Astrocyte (in vitro differentiated cells and primary cell): ENCODE measurements at regions not wholly inside any gene's neighbourhood (a gene's known extent, or its start where the extent isn't known, plus 50 kb on each side); places are given as distances from the start of the nearest gene placed in this dataset.

Experiments used
- DNase-seq: peaks from one replicate; pipeline ENCODE4 v3.0.0-alpha.2; 2010; ENCODE audit warnings: low read depth
- FAIRE-seq: peaks from 2 replicates; lab custom pipeline; 2011; peaks lifted over from hg19 to GRCh38; lab: Jason Lieb, UNC
- H2AFZ ChIP-seq: 2 replicates; pipeline ENCODE4 v1.6.0; 2012; ENCODE audit warnings: low read depth, low read length, inconsistent platforms
- H3K27ac ChIP-seq: 2 replicates; pipeline ENCODE4 v1.5.1; 2011; ENCODE audit warnings: low read depth, low read length, inconsistent platforms
- H3K27me3 ChIP-seq: 2 replicates; pipeline ENCODE4 v1.6.0; 2011; ENCODE audit warnings: low read length, inconsistent platforms; ENCODE audit not compliant: insufficient read depth
- H3K36me3 ChIP-seq: 2 replicates; pipeline ENCODE4 v1.5.1; 2011; ENCODE audit warnings: low read length, inconsistent platforms; ENCODE audit not compliant: insufficient read depth
- H3K4me1 ChIP-seq: 2 replicates; pipeline ENCODE4 v1.5.1; 2011; ENCODE audit warnings: low read length, inconsistent platforms; ENCODE audit not compliant: insufficient read depth
- H3K4me2 ChIP-seq: 2 replicates; pipeline ENCODE4 v1.6.0; 2012; ENCODE audit warnings: low read length, inconsistent platforms
- H3K4me3 ChIP-seq: 2 replicates; pipeline ENCODE4 v1.5.1; 2011; ENCODE audit warnings: low read depth, mild to moderate bottlenecking, low read length, inconsistent platforms; ENCODE audit not compliant: insufficient read depth
- H3K79me2 ChIP-seq: 2 replicates; pipeline ENCODE4 v1.6.0; 2012; ENCODE audit warnings: mild to moderate bottlenecking, low read length, inconsistent platforms; ENCODE audit not compliant: insufficient read depth
- H3K9ac ChIP-seq: 2 replicates; pipeline ENCODE4 v1.6.0; 2012; ENCODE audit warnings: mild to moderate bottlenecking, low read length, inconsistent platforms
- H3K9me3 ChIP-seq: 2 replicates; pipeline ENCODE4 v1.5.1; 2012; ENCODE audit warnings: low read depth, mild to moderate bottlenecking, low read length, inconsistent platforms; ENCODE audit not compliant: insufficient read depth
- H4K20me1 ChIP-seq: 2 replicates; pipeline ENCODE4 v1.6.0; 2012; ENCODE audit warnings: low read length, inconsistent platforms; ENCODE audit not compliant: insufficient read depth
- H3K27ac Mint-ChIP-seq: one replicate; pipeline ENCODE4 v1.8.0; 2021; ENCODE audit warnings: mild to moderate bottlenecking, mixed read lengths; ENCODE audit not compliant: unreplicated experiment
- H3K27me3 Mint-ChIP-seq: one replicate; pipeline ENCODE4 v1.8.0; 2021; ENCODE audit warnings: low read depth, mixed read lengths; ENCODE audit not compliant: unreplicated experiment
- H3K36me3 Mint-ChIP-seq: one replicate; pipeline ENCODE4 v1.8.0; 2021; ENCODE audit warnings: low read depth, mixed read lengths; ENCODE audit not compliant: unreplicated experiment
- H3K4me1 Mint-ChIP-seq: one replicate; pipeline ENCODE4 v1.8.0; 2021; ENCODE audit warnings: low read depth, mixed read lengths; ENCODE audit not compliant: unreplicated experiment
- H3K4me3 Mint-ChIP-seq: one replicate; pipeline ENCODE4 v1.8.0; 2021; ENCODE audit warnings: mild to moderate bottlenecking, moderate library complexity, mixed read lengths; ENCODE audit not compliant: unreplicated experiment
- H3K9me3 Mint-ChIP-seq: one replicate; pipeline ENCODE4 v1.8.0; 2021; ENCODE audit warnings: mild to moderate bottlenecking, mixed read lengths; ENCODE audit not compliant: unreplicated experiment
- EZH2 ChIP-seq: IDR thresholded peaks from 2 replicates; pipeline ENCODE4 v1.6.1; 2012; ENCODE audit warnings: mild to moderate bottlenecking, low read length, inconsistent platforms; ENCODE audit not compliant: insufficient read depth
- TF ChIP-seq, protein P1 (sequence below): IDR thresholded peaks from 2 replicates; pipeline ENCODE4 v1.5.1; 2011; ENCODE audit warnings: low read depth, mild to moderate bottlenecking, inconsistent platforms, low read length, moderate library complexity; ENCODE audit not compliant: insufficient read depth

DNA sequence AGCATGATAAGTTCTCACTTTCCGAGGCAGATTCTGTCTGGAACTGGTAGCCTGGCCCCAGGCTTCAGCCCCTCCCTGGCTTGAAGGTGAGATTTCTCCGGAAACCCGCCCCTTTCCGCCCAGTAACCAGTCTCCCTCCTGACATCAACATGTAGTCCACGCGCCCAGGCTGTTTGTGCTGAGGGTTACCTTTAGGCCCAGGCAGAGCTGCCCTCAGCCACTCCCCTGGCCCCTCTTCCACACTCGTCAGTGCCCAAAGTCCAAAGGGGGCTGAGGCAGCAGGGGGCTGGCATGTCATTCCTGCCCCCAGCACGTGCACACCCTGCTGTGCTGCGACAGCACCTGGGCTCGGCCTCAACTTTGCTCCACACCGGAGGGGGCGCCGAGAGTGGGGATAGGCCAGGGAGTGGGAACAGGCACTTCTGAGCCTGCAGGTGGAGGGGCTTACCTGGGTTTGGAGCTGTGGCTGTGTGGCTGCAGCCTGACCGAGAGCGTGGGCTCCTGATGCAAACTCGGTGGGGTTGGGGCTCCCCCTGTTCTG, 69.5 kb upstream of the ANK2 start:
- Histone ChIP-seq H3K4me1 (no peaks in the 10 kb centered on the region), H3K79me2 (no peaks in the 10 kb centered on the region), H3K27ac (no peak overlapping the region), H3K4me3 (no peak overlapping the region), H2AFZ (no peak overlapping the region), H3K9ac (no peak overlapping the region), H3K4me2 (no peak overlapping the region), H3K9me3 (no peaks in the 10 kb centered on the region), H3K27me3 (no peaks in the 10 kb centered on the region), H3K36me3 (no peaks in the 10 kb centered on the region), H4K20me1 (no peaks in the 10 kb centered on the region)
- Mint-ChIP-seq H3K4me3 (no peak overlapping the region), H3K9me3 (no peaks in the 10 kb centered on the region), H3K4me1 (peaks cover 5% of the 10 kb centered on the region), H3K27me3 (no peaks in the 10 kb centered on the region), H3K27ac (no peak overlapping the region), H3K36me3 (no peaks in the 10 kb centered on the region)
- FAIRE-seq (no peak), DNase-seq (no peak)
- no peak for TF ChIP-seq EZH2
- TF ChIP-seq, protein P1, sequence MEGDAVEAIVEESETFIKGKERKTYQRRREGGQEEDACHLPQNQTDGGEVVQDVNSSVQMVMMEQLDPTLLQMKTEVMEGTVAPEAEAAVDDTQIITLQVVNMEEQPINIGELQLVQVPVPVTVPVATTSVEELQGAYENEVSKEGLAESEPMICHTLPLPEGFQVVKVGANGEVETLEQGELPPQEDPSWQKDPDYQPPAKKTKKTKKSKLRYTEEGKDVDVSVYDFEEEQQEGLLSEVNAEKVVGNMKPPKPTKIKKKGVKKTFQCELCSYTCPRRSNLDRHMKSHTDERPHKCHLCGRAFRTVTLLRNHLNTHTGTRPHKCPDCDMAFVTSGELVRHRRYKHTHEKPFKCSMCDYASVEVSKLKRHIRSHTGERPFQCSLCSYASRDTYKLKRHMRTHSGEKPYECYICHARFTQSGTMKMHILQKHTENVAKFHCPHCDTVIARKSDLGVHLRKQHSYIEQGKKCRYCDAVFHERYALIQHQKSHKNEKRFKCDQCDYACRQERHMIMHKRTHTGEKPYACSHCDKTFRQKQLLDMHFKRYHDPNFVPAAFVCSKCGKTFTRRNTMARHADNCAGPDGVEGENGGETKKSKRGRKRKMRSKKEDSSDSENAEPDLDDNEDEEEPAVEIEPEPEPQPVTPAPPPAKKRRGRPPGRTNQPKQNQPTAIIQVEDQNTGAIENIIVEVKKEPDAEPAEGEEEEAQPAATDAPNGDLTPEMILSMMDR, result no peak

DNA sequence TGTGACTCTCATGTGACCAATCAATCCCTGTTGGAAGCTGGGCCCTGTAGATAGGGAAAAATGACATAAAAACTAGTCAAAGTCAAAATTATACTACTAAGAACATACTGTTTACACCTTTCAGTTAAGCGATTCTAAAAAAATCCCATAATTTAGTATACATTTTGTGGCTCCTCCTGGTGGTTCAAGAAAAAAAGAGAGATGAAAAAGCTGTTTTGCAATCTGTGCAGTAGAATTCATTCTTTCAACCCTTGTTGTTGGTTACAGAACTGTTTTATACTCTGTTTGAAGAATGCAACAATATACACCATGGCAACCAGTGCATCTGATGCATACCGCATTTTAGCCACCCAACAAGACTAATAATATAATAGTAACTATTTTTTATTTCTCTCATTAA, 66.8 kb upstream of the ANK2 start:
- no peak overlapping the region for H3K27ac Mint-ChIP-seq
- H3K4me3 Mint-ChIP-seq, result no peak overlapping the region

More for the DNA sequence above, 66.8 kb upstream of the ANK2 start:
- FAIRE-seq, result no peak
- no peak overlapping the region for H3K27ac ChIP-seq
- no peak overlapping the region for H3K4me2 ChIP-seq
- H4K20me1 ChIP-seq, result no peaks in the 10 kb centered on the region
- TF ChIP-seq, protein P1, result no peak
- no peak for TF ChIP-seq EZH2
- H3K4me1 ChIP-seq, result no peaks in the 10 kb centered on the region
- DNase-seq, result no peak
- H3K9me3 Mint-ChIP-seq, result no peaks in the 10 kb centered on the region
- no peaks in the 10 kb centered on the region for H3K79me2 ChIP-seq
- no peaks in the 10 kb centered on the region for H3K36me3 Mint-ChIP-seq
- no peak overlapping the region for H3K9ac ChIP-seq
- no peaks in the 10 kb centered on the region for H3K27me3 Mint-ChIP-seq
- H3K36me3 ChIP-seq, result no peaks in the 10 kb centered on the region
- H3K4me3 ChIP-seq, result no peak overlapping the region
- H2AFZ ChIP-seq, result no peak overlapping the region
- no peaks in the 10 kb centered on the region for H3K9me3 ChIP-seq
- H3K4me1 Mint-ChIP-seq, result peaks cover under 1% of the 10 kb centered on the region
- no peaks in the 10 kb centered on the region for H3K27me3 ChIP-seq
